Right ventricle myocardium inferior (tissue), 1 donor: ENCODE measurements at regions not wholly inside any gene's neighbourhood (a gene's known extent, or its start where the extent isn't known, plus 50 kb on each side); places are given as distances from the start of the nearest gene placed in this dataset.

Experiments used
- ATAC-seq: fragments of 200-7000 bp; cut with Tn5 transposase; one replicate; pipeline ENCODE4 v1.9.1; 2020; ENCODE audit warnings: mild to moderate bottlenecking, moderate library complexity
- DNase-seq: peaks from one replicate; pipeline ENCODE4 v3.0.0; 2021; ENCODE audit errors: missing footprints
- intact Hi-C: fragments of 100-400 bp; cut with DNase I; formaldehyde crosslinking; loops from one replicate; pipeline ENCODE4 v1.11.0; 2022
- donor health status: DM: no; HTN: yes; CAD: no; lungs with severe emphysema.

GRCh38 chr19:27672309-27673047, 1540.5 kb downstream of the UQCRFS1 start:
- intact Hi-C loops, result no loop called here
- no peak for DNase-seq
- peak; percentile 74 for ATAC-seq

DNA sequence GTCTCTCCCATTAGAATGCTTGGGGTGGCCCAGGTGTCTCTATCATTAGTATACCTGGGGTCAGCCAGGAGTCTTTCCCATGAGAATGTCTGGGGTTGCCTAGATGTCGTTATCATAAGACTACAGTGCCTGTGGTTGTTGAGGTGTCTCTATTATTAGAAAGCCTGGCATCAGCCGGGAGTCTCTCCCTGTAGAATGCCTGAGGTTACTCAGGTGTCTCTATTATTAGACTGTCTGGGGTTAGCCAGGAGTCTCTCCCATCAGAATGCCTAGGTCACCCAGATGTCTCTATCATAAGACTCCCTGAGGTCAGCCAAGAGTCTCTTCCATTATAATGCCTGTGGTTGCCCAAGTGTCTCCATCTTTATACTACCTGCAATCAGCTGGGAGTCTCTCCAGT, 1541.1 kb downstream of the UQCRFS1 start:
- intact Hi-C loops, result no loop called here

DNA sequence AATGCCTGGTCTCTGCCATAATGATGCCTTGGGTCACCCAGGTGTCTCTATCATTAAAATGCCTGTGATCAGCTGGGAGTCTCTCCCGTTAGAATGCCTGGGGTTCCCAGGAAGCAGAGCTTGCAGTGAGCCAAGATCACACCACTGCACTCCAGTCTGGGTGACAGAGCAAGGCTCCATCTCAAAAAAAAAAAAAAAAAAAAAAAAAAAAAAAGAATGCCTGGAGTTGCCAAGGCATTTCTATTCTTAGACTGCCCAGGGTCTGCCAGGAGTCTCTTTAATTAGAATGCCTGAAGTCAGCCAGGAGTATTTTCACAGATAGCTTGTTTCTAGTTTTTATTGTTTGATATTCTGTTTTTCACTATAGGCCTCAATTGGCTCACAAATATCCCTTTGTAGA, 1552.5 kb downstream of the UQCRFS1 start:
- ATAC-seq (peak; percentile 69), DNase-seq (no peak)
- intact Hi-C loops, result no loop called here

More for the DNA sequence above, 1541.1 kb downstream of the UQCRFS1 start:
- ATAC-seq (no peak), DNase-seq (no peak)

DNA sequence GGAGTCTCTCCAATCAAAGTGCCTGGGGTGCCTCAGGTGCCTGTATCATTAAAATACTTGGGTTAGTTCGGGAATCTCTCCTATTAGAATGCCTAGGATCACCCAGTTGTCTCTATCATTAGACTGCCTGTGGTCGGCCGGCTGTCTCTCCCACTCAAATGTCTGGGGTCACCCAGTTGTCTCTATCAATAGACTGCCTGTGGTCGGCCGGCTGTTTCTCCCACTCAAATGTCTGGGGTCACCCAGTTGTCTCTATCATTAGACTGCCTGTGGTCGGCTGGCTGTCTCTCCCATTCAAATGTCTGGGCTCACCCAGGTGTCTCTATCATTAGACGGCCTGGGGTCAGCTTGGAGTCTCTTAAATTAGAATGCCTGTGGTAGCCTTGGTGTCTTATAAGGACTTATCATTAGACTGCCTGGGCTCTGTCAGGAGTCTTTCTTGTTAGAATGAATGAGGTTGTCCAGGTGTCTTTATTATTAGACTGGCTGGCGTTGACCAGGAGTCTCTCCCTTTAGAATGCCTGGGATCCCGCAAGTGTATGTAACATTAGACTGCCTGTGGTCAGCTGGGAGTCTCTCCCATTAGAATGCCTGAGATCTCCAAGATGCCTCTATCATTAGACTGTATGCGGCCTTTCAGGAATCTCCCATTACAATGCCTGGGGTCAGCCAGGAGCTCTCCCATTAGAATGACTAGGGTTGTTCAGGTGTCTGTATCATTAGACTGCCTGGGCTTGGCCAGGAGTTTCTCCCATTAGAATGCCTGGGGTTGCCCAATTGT, 1555.5 kb downstream of the UQCRFS1 start:
- ATAC-seq, result no peak
- intact Hi-C loops, result no loop called here
- no peak for DNase-seq

- intact Hi-C loops, result no loop called here
- ATAC-seq (no peak), DNase-seq (no peak)
These were observed 1558.5 kb downstream of the UQCRFS1 start for GRCh38 chr19:27654266-27654990.

GRCh38 chr19:27652796-27653195, 1560.2 kb downstream of the UQCRFS1 start:
- no peak for DNase-seq
- intact Hi-C loops, result no loop called here
- no peak for ATAC-seq

DNA sequence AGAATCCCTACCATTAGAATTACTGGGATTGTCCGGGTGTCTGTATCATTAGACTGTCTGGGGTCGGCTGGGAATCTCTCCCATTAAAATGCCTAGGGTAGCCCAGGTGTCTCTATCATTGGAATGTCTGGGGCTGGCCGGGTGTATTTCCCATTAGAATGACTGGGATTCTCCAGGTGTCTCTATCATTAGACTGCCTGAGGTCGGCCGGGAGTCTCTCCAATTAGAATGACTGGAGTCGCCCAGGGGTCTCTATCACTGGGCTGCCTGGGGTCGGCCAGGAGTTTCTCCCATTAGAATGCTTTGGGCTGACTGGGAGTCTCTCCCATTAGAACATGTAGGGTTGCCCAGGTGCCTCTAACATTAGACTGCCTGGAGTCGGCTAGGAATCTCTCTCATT, 1560.7 kb downstream of the UQCRFS1 start:
- ATAC-seq (no peak), DNase-seq (no peak)
- intact Hi-C loops, result no loop called here

DNA sequence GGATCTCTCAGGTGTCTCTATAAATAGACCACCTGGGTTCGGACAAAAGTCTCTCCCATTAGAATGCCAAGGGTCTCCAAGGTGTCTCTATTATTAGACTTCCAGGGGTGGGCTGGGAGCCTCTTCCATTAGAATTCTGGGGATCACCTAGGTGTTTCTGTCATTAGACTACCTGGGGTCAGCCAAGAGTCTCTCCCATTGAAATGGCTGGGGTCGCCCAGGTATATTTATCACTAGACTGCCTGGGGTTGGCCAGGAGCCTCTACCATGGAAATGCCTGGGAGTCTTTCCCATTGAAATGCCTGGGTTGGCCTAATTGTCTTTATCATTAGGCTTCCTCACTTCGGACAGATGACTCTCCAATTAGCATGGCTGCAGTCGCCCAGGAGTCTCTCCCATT, 1565.5 kb downstream of the UQCRFS1 start:
- ATAC-seq (no peak), DNase-seq (no peak)
- intact Hi-C loops, result no loop called here

DNA sequence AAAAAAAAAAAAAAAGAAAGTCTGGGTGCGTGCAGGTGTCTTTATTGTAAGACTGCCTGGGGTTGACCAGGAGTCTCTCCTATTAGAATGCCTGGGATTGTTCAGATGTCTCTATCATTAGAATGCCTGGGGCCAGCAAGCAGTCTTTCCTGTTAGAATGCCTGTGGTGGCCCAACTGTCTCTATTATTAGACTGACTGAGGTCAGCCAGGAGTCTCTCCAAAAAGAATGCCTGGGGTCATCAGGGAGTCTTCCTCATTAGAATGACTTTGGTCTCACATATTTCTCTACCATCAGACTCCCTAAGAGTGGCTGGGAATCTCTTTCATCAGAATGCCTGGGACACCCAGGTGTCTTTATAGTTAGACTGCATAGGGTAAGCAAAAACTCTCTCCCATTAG, 1577.5 kb downstream of the UQCRFS1 start:
- intact Hi-C loops, result no loop called here
- DNase-seq (no peak), ATAC-seq (no peak)

GRCh38 chr19:27618006-27618405, 1594.9 kb downstream of the UQCRFS1 start:
- intact Hi-C loops, result no loop called here
- ATAC-seq, result no peak
- DNase-seq, result no peak

- ATAC-seq (no peak), DNase-seq (no peak)
- intact Hi-C loops, result no loop called here
These were observed 1632.0 kb downstream of the UQCRFS1 start for GRCh38 chr19:27580906-27581305.
